SK-N-MC (cell line): ENCODE measurements at regions not wholly inside any gene's neighbourhood (a gene's known extent, or its start where the extent isn't known, plus 50 kb on each side); places are given as distances from the start of the nearest gene placed in this dataset.

Experiments used
- EZH2 ChIP-seq: fragments of 200-600 bp; sonication (generic); IDR thresholded peaks from one replicate; pipeline ENCODE4 v1.6.1; 2017; ENCODE audit warnings: antibody characterized with exemption
- POLR2AphosphoS5 ChIP-seq: IDR thresholded peaks from 2 replicates; pipeline ENCODE4 v1.6.1; 2012; ENCODE audit warnings: mild to moderate bottlenecking, low read depth, low read length, borderline replicate concordance

GRCh38 chr11:90512846-90513245, 290.0 kb upstream of the CHORDC1 start:
- TF ChIP-seq EZH2 (no peak), POLR2AphosphoS5 (no peak)
